HG03442 (cell line): ENCODE measurements at regions not wholly inside any gene's neighbourhood (a gene's known extent, or its start where the extent isn't known, plus 50 kb on each side); places are given as distances from the start of the nearest gene placed in this dataset.
A peak's percentile ranks its signal among the peaks of the same experiment; 100 is the strongest.

Source experiments
- ATAC-seq: cut with Tn5 transposase; IDR thresholded peaks from one replicate; pipeline ENCODE4 v1.9.1; 2021; ENCODE audit warnings: mild to moderate bottlenecking, moderate library complexity; ENCODE audit not compliant: unreplicated experiment

DNA sequence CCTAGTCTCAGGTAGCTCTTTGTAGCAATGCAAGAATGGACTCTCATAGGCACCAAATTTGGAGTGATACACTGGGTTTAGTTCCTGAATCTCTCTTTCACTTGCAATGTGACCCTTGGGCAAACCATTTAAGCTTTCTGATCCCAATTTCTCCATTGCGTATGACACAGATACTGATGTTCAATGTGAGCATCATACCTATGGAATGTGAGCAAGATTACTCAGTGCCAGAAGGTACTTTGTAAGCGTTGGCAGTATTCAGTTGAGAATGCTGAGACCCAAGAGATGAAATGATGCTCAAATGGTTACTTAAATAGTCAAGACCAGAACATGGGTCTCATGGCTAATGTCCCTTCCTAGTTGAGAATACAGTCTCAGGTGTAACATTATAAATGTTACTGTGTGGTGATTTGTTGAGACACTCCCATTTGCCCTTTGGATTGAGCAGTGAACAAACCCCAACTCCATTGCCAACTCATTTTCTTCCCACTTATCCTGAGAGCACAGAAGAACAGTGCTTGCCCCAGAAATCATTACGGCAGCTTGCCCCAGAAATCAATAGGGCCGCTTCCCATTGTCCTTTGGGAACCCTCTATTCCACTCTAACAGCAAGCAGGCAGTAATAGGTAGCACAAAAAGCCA lies 134.1 kb downstream of the SOX9 start:
- ATAC-seq = no peak

DNA sequence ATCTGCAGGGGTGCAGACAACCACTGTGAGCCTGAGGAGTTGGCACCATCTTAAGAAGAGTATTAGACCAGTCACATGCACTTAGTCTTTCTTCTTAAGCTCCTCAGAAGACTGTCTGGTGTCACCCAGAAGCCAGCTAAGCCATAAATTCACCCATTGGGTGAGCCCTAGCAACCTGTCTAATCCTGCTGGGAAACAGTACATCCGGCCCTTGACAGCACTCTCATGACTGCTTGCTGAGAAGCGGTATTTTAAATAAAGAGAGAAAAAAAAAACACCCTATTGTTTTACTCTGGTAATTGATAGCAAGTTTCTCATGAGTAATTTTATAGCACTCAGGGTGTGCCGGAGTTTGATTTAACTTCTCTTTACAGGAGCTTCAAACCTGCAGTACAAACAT lies 134.7 kb downstream of the SOX9 start:
- ATAC-seq = no peak

- no peak for ATAC-seq
Observed at GRCh38 chr17:72258711-72259110, 137.9 kb downstream of the SOX9 start.

DNA sequence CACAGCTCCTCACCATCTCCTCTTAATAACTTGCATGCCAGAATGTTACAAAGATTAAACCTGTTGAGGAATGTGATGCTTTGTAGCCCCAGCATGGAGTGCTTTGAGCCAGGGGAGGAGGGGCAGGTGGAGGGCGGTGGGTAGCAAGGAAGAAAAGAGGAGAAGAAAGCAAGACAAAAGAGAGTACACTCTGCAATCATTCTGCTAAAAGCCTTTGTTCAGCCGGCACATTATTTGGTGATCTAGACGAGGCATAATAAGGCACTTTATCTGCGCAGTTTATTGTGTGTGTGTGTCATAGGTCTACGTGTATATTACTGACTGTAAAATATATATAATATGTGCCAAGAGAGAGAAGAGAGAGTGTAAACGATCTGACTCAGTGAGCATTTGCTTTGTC lies 139.1 kb downstream of the SOX9 start:
- ATAC-seq = no peak

DNA sequence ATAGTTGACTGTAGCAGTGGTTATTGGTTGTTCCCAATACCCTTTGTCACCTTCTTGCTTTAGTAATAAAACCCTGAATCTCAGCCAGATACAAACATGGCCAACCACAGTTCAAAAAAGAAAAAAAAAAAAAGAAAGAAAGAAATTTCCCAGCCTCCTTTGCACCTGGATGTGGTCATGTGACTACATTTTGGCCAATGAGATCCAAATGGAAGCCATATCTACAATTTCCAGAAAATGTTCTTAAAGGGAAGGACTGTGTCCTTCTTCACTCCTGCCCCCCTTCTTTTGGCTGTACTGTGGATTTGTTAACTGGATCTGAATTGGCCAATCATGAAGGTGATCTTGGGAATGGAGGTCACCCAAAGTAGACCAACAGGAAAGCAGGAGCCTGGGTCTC lies 141.9 kb downstream of the SOX9 start:
- ATAC-seq = no peak

- peak; percentile 74 for ATAC-seq
Observed at GRCh38 chr17:72264682-72265405, 144.0 kb downstream of the SOX9 start.

DNA sequence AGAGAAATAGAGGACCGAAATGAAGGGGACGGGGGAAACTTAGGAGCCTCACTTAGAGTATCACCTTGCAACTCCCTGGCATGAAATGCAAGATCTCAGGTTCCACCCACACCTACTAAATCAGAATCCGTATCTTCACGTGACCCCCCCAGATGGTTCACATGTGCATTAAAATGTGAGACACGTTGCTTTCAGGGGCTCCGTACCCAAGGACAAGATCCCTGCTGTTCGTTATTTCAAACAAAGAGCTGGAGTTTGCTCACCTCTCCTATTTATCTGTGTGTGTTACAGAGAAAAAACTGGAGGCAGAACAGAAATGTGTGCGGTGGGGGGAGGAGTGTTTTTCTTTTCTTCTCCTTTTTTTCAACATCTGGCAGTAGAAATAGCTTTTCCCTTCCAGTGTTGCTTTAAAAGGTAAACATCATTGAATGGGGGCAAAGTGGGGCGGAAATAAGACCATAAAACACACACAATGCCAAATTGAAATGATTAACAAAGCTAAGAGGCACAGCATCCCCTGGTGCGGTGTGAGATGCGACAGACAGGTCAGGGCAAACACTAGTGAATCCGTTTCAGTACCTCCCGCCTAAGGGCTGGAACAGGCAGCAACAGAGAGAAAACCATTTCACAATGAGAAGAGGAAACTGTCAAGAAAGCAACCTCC lies 145.4 kb downstream of the SOX9 start:
- ATAC-seq = no peak

DNA sequence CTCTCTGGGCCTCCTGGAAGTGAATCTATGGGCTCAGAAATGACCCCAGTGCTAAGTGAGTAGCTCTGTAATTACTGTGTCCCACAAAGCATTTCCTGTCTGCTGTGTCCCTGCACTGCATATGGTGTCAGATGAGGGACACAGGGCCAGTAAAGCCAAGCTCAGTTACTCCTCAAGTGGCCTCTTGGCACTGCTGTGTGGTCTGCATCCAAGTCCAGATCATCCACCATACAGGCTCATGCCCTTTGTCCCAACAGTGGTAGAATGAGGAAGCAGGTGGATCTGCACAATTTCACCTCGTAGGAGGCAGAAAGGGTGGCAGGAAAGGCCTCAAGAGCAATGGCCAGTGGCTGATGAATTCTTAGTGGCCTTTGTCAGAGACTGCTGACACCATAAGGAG lies 146.8 kb downstream of the SOX9 start:
- no peak for ATAC-seq

DNA sequence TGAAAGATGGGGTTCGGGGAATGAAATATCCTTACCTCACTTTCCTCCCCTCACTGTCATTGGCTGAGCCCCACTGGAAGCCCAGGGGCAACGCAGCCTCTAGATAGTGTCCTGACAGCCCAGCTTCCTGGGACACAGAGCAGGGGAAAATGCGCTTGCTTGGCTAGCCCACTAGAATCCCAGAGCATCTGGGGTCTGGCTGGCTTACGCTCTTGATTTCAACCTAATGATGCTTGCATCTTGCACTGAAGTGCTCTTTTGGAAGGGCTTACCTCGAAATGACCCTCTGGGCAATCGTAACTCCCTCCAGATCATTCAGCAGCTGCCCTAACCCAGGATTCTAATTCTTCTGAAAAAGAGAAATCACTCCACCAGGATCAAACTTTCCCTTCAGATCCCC lies 147.6 kb downstream of the SOX9 start:
- ATAC-seq = no peak

DNA sequence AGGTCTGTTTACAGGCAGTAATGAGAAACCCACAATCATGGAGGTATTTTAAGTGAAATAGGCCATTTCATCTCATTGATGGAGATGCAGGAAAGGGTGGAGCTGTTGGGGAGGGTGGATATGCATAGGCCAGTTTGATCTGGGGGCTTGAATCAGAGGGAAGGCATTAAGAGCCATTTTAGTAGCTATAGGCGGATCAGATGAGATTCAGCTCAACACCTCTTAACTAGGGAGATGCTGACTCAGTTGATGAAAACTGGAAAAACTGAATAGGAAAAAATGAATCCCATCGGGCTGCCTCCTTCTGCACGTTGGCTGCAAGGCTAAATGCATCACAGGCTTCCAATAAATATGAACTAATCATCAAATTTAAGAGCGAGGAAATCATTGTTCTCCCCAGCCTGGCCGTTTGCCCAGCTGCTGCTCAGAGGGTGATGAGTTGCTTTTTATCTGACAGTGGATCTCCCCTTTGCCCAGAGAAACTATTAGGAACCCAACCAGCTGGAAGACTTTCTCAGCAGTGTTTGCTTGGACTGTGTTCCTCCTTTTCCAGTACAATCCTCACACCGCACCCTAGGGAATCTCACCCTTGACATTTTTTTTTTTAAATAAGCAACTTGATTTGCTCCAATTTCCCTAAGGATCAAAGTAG lies 149.6 kb downstream of the SOX9 start:
- ATAC-seq = no peak

DNA sequence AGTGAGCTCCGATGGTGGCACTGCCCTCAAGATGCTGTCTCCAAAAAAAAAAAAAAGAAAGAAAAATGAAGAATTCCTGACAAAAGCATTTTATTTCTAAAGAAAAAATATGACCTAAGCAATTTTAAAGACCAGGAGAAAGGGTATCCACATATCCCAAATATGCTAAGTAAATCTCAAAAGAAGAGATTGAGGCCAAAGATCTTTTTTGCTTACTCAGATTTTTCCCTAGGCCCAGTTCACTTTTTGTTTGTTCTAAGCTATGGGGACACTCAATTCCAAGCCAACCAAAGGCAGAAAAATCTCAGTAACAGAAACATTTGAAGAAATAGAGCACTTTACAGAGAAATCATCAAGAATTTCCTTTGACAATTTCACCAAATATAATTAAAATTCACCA lies 150.8 kb downstream of the SOX9 start:
- ATAC-seq = no peak

DNA sequence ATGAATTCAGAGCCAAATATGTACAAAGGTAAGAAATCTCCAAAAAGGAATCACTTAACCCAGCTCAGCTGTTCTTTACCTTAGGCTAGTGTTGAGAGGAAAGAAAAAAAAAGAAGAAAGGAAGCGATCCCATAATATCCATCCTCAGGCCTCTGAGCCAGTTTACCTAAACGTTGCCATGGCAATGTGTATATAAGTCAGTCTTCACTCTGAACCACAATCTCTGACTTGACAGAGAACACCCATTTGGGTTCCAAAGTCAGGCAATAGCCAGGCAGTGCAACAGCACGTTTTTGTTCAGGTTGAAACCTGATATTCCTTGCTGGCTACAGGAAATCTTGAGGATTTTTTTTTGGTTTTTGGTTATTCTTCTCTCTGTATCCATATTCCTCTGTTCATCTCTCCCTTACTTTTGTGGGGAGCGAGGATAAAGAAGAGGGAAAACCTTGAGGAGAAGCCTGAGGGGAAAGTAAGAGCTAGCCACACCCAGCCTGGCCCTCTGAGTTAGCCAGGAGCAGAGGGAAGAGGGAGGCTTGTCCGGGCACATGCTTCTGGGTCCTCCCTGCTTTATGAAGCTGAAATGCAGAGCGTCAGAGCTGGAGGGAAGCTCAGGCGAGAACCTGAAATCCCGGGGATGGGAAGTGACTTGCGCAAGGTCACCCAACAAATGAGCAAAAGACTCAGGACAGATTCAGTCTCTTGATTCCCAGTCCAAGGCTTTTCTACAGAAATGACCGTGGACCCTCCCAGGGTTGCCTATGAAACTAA lies 152.7 kb downstream of the SOX9 start:
- ATAC-seq = no peak

DNA sequence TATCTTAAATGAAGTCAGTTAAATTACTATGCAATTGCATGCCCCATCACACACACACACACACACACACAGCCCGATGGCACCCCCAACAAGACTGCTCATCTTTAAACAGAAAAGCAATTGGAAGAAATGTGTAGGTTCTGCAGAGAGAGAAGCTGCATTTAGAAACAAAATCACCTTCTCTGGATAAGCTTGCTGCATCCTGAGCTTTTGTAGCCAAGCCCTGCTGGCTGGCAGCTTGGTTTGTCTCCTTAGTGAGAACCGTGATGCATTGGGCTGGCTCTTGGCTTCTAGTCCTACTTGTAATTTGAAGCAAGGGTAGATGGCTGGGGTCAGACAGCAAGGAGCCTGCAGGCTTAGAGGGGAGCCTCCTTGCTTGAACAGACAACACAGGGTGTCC lies 153.8 kb downstream of the SOX9 start:
- no peak for ATAC-seq

- no peak for ATAC-seq
Observed at GRCh38 chr17:72280881-72281280, 160.1 kb downstream of the SOX9 start.

- ATAC-seq = no peak
Observed at GRCh38 chr17:72282439-72283029, 161.7 kb downstream of the SOX9 start.

- ATAC-seq = no peak
Observed at GRCh38 chr17:72284806-72285205, 164.0 kb downstream of the SOX9 start.

DNA sequence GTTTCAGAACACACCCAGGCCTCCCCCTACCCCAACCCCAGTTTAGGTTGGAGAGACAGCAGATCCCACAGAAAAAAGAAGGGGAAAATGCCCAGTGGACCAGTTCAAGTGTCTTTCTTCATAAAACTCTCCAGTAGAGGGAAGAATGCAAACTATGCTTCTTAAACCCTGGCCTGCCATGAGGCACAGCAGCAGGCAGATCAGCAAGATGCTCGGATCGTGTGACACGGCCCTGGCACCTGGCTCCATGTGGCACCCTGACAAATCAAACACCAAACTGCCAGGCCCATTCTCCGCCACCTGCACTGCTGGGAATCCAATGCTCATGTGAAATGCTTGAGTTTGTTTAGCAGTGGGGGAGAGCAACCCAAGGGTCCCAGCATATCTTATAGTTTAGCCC lies 166.8 kb downstream of the SOX9 start:
- ATAC-seq = no peak

DNA sequence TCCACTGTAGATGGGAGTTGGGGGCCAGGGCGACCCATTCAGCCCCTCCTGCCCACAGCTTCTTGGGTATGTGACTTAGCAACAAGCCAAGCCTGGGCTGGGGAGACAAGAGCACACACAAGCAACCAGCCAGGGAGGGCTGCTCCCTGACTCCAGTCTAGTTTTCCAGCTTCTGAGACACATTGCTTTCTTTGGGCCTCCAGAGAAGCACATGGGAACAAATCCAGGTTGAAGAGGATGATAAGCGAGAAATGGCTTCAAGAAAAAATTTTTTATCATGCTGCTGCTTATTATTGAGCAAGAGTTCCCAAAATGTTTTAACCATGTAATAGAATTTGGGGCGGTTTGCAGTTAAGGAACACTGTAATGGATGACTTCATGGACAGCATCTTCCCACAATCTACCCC lies 173.7 kb downstream of the SOX9 start:
- no peak for ATAC-seq

GRCh38 chr17:72295916-72296315 lies 175.1 kb downstream of the SOX9 start:
- no peak for ATAC-seq

- ATAC-seq = no peak
Observed at GRCh38 chr17:72296456-72296855, 175.6 kb downstream of the SOX9 start.
